ENCODE measurements at regions not wholly inside any gene's neighbourhood (a gene's known extent, or its start where the extent isn't known, plus 50 kb on each side); places are given as distances from the start of the nearest gene placed in this dataset.
A peak's percentile ranks its signal among the peaks of the same experiment; 100 is the strongest.

DNA sequence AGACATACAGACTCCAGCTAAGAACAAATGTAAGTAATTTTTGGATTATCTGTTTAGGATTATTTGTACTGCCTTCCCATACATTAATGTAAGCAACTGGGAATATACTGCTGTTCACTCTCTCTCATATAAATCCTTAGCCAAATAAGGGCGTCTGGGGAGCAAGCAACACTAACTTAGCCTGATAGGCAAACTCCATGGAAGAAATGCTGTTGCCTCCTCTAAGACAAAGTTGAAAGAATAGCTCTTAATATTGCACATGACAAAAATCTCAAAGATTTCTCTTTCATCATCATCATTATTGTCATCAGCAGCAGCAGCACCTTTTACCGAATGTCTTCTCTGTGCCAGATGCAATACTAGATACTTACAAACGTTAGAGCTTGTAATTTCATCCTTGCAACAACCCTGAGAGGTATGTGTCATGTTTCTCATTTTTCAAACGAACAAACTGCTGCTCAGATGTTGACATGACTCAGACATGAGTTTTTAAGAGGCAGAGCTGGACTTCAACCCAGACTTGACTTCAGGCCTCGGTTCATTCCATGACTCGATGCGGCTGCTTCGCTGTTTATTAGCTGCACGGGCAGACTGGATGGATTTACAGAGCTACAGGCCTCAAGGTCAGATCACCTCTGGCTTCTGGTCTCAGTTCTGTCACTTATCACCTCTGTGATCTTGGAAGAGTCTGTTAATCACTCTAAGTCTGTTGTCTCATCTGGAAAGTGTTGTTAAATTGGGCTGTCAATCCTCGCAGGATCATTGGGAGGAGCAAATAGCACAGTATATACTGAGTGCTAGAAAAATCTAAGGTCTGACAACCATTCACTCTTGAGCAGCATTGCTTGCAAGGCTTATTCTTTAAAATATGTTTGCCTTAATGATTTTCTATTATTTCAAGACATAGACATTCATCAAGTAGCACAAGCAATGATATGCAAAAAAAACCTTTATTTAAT is 126.3 kb upstream of the CELF2 start:
- no peak overlapping the region for H3K4me3 ChIP-seq (ENCODE audit: control insufficient read depth, low read depth, low read length)
- peak; percentile 88 for DNase-seq (ENCODE audit: low read depth)
- TF ChIP-seq, protein P1, sequence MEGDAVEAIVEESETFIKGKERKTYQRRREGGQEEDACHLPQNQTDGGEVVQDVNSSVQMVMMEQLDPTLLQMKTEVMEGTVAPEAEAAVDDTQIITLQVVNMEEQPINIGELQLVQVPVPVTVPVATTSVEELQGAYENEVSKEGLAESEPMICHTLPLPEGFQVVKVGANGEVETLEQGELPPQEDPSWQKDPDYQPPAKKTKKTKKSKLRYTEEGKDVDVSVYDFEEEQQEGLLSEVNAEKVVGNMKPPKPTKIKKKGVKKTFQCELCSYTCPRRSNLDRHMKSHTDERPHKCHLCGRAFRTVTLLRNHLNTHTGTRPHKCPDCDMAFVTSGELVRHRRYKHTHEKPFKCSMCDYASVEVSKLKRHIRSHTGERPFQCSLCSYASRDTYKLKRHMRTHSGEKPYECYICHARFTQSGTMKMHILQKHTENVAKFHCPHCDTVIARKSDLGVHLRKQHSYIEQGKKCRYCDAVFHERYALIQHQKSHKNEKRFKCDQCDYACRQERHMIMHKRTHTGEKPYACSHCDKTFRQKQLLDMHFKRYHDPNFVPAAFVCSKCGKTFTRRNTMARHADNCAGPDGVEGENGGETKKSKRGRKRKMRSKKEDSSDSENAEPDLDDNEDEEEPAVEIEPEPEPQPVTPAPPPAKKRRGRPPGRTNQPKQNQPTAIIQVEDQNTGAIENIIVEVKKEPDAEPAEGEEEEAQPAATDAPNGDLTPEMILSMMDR (conservative IDR thresholded peaks at IDR 0.05; ENCODE audit: control insufficient read depth, insufficient read depth, low read depth, low read length) = no peak

DNA sequence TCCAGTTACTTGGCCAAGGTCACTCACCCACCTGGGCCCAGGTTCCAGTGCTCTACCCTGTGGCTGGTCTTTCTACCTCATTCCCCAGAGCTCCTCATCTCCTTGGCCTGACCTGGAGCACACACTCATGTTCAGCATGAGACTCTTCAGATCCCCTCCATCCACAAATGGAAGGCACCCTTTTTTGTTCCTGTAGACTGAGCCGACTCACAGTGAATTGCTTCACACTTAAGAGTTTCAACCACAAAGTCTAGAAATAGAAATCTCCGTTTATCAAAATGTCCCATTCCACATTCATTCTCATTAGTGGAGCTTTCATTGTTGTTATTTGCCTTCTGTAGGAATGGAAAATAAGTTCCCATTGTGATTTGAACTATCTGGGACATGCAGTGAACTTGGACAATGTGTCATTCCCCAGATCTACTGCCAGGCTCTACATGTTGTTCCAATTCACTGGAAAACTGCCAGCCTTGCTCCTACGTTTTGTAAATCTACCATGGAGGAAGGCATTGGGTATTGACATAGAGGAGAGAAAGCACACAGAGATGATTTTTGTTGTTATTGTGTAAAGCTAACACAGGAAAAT is 125.3 kb upstream of the CELF2 start:
- peak; percentile 56 for DNase-seq (ENCODE audit: low read depth)
- TF ChIP-seq, protein P1 (conservative IDR thresholded peaks at IDR 0.05; ENCODE audit: control insufficient read depth, insufficient read depth, low read depth, low read length) = no peak

DNA sequence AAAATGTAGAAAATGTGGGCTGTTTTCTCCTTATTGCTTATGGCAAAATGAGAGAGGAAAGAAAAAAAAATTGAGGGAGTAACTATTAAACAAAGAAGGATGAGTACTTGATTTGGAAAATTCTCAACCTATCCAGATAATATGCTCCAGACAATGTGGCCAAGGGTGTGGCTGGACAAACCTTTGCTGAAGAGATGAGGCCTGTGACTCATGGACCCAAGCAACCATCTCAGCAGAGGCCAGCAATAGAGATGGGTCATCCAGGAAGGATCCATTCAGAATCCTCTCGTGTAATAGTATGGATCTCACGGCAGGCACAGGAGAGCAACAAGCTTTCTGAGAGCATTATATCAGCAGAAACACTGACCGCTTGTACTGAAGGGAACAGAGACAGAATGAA is 120.3 kb upstream of the CELF2 start:
- DNase-seq (ENCODE audit: low read depth) = peak; percentile 74
- H3K4me3 ChIP-seq (ENCODE audit: control insufficient read depth, low read depth, low read length) = no peak overlapping the region
- TF ChIP-seq, protein P1 (conservative IDR thresholded peaks at IDR 0.05; ENCODE audit: control insufficient read depth, insufficient read depth, low read depth, low read length) = no peak

More for the DNA sequence above, 125.3 kb upstream of the CELF2 start:
- no peak overlapping the region for H3K4me3 ChIP-seq (ENCODE audit: control insufficient read depth, low read depth, low read length)

DNA sequence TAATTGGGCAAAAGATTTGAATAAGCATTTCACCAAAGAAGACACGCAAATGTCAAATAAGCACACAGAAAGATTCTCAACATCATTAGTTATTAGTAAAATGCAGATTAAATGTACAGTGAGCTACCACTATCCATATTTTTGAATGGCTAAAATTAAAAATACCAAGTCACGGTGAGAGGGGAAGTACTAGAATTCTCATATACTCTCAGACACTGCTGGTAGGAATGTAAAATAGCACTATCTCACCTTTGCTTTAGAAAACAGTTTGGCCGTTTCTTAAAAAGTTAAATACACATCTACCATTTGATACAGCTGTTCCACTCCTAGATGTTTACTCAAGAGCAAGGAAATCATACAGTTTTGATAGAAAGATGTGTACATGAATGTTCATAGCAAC is 115.8 kb upstream of the CELF2 start:
- H3K4me3 ChIP-seq (ENCODE audit: control insufficient read depth, low read depth, low read length) = no peak overlapping the region
- no peak for DNase-seq (ENCODE audit: low read depth)
- TF ChIP-seq, protein P1 (conservative IDR thresholded peaks at IDR 0.05; ENCODE audit: control insufficient read depth, insufficient read depth, low read depth, low read length) = no peak

DNA sequence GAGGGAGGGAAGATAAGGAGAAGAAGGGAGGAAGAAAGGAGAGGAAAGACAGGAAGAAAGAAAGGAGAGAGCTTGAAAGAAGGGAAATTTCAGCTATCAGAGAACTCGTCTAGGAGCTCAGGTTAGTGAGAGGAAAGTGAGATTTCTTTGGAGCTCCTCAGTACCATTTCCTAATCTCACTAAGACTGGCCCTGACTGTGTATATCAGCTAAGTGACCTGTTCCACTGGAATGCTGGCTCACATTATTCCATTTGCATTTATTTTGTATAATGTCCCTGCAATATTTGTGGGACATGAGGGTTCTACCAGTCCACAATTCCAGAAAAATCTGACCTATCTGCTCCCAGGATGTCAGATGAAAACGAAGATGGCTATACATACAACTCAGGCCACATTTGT is 114.7 kb upstream of the CELF2 start:
- H3K4me3 ChIP-seq (ENCODE audit: control insufficient read depth, low read depth, low read length) = no peak overlapping the region
- TF ChIP-seq, protein P1 (conservative IDR thresholded peaks at IDR 0.05; ENCODE audit: control insufficient read depth, insufficient read depth, low read depth, low read length) = no peak
- no peak for DNase-seq (ENCODE audit: low read depth)

DNA sequence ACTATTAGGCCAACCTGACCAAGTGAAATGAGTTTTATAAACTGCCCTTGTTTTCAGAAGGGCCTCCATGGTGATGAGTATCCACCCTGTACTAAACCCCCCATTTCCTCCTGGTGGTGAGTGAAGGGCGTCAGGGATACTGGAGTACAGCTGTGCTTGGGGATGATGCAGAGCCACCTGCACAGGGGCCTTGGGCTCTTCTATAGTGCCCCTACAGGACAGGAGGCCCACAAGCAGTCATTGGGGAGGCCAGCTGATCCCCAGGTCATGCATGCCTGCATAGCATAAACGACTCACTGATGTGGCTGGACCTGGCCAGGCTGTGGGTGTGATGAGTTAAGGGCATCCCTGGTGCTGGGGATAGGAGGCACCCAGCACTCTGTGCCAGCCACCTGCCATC is 114.1 kb upstream of the CELF2 start:
- H3K4me3 ChIP-seq (ENCODE audit: control insufficient read depth, low read depth, low read length) = no peak overlapping the region
- TF ChIP-seq, protein P1 (conservative IDR thresholded peaks at IDR 0.05; ENCODE audit: control insufficient read depth, insufficient read depth, low read depth, low read length) = no peak
- DNase-seq (ENCODE audit: low read depth) = no peak
